ENCODE measurements at regions not wholly inside any gene's neighbourhood (a gene's known extent, or its start where the extent isn't known, plus 50 kb on each side); places are given as distances from the start of the nearest gene placed in this dataset.

DNA sequence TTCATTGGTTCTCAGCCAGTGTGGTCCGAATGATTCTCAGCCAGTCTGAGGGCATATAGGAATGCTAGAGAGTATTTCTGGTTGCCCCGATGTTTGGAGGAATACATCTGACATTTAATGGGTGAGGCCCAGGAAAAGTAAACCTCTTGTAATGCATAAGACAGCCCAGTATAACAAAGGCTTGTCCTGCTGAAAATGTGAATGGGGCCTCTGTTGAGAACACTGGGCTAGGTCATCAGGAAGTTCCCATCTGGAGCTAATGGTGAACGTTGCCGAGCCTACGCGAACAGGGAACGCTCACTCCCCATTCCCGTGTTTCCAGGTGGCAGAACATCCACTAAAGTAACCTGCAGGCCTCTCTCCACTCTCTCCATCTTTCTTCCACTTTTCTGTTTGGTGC is 132.0 kb upstream of the CLNK start:
- DNase-seq (ENCODE audit: extremely low spot score) = no peak
- CTCF ChIA-PET = no interaction called here
- TF ChIP-seq FOXM1 (IDR thresholded peaks at IDR 0.05; ENCODE audit: borderline replicate concordance) = no peak
- POLR2A ChIA-PET = no interaction called here

- DNase-seq (ENCODE audit: extremely low spot score) = no peak
- ChIA-PET POLR2A (no interaction called here), CTCF (no interaction called here)
- TF ChIP-seq ELF4 (IDR thresholded peaks at IDR 0.05) (no peak), FOXA1 (IDR thresholded peaks at IDR 0.05) (no peak), TARDBP (IDR thresholded peaks at IDR 0.05) (no peak), L3MBTL2 (conservative IDR thresholded peaks at IDR 0.05) (no peak), HDGF (IDR thresholded peaks at IDR 0.05; ENCODE audit: borderline replicate concordance) (no peak), PKNOX1 (IDR thresholded peaks at IDR 0.05) (no peak), FOXK2 (IDR thresholded peaks at IDR 0.05) (no peak), ARNT (IDR thresholded peaks at IDR 0.05) (no peak), LEF1 (IDR thresholded peaks at IDR 0.05; ENCODE audit: borderline replicate concordance) (no peak), NFRKB (IDR thresholded peaks at IDR 0.05) (no peak), SUZ12 (IDR thresholded peaks at IDR 0.05) (no peak), SP1 (IDR thresholded peaks at IDR 0.05) (no peak), CTBP1 (IDR thresholded peaks at IDR 0.05; ENCODE audit: borderline replicate concordance) (no peak), BHLHE40 (IDR thresholded peaks at IDR 0.05; ENCODE audit: borderline replicate concordance) (no peak), ZNF384 (IDR thresholded peaks at IDR 0.05) (no peak), FOXM1 (IDR thresholded peaks at IDR 0.05; ENCODE audit: borderline replicate concordance) (no peak)
These were observed 127.4 kb upstream of the CLNK start for GRCh38 chr4:10811991-10812390.

DNA sequence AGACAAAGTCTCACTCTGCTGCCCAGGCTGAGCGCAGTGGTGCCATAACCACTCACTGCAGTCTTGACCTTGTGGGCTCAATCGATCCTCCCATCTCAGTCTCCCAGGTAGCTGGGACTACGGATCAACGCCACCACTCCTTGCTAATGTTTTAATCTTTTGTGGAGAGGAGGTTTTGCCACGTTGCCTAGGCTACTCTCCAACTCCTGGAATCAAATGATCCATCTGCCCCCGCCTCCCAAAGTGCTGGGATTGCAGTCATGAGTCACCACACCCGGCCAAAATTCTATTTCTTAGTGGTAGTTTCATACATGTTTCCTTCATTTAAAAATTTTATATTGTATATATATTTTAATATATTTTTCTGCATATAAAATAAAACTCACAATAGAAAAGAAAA is 125.8 kb upstream of the CLNK start:
- DNase-seq (ENCODE audit: extremely low spot score) = no peak
- TF ChIP-seq FOXA1 (IDR thresholded peaks at IDR 0.05) (no peak), CTBP1 (IDR thresholded peaks at IDR 0.05; ENCODE audit: borderline replicate concordance) (no peak), LEF1 (IDR thresholded peaks at IDR 0.05; ENCODE audit: borderline replicate concordance) (no peak), FOXK2 (IDR thresholded peaks at IDR 0.05) (no peak), ELF4 (IDR thresholded peaks at IDR 0.05) (no peak), SUZ12 (IDR thresholded peaks at IDR 0.05) (no peak), BHLHE40 (IDR thresholded peaks at IDR 0.05; ENCODE audit: borderline replicate concordance) (no peak), SP1 (IDR thresholded peaks at IDR 0.05) (no peak), ARNT (IDR thresholded peaks at IDR 0.05) (no peak), NFRKB (IDR thresholded peaks at IDR 0.05) (no peak), TARDBP (IDR thresholded peaks at IDR 0.05) (no peak), L3MBTL2 (conservative IDR thresholded peaks at IDR 0.05) (no peak), ZNF384 (IDR thresholded peaks at IDR 0.05) (no peak), HDGF (IDR thresholded peaks at IDR 0.05; ENCODE audit: borderline replicate concordance) (no peak), FOXM1 (IDR thresholded peaks at IDR 0.05; ENCODE audit: borderline replicate concordance) (no peak), PKNOX1 (IDR thresholded peaks at IDR 0.05) (no peak)
- ChIA-PET CTCF (no interaction called here), POLR2A (no interaction called here)

GRCh38 chr4:10809905-10810304 is 125.3 kb upstream of the CLNK start:
- DNase-seq (ENCODE audit: extremely low spot score) = no peak
- CTCF ChIA-PET = no interaction called here
- TF ChIP-seq SP1 (IDR thresholded peaks at IDR 0.05) (no peak), BHLHE40 (IDR thresholded peaks at IDR 0.05; ENCODE audit: borderline replicate concordance) (no peak), CTBP1 (IDR thresholded peaks at IDR 0.05; ENCODE audit: borderline replicate concordance) (no peak), FOXM1 (IDR thresholded peaks at IDR 0.05; ENCODE audit: borderline replicate concordance) (no peak)
- POLR2A ChIA-PET = no interaction called here

DNA sequence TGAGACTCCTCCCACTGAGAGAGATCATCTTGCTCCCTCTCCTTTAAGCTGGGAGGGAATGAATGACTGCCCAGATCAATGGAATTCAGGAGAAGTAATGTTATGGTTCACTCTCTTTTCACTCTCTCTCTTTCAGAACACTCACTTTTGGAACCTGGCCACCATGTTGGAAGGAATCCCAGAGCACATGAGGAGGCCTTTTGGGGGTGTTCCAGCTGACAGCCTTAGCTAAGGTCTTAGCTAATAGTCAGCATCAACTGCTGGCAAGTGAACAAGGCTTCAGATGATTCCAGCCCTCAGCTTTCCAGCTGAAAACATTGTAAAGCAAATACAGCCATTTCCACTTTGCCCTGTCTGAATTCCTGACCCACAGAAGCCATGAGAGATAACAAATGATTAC is 124.0 kb upstream of the CLNK start:
- DNase-seq (ENCODE audit: extremely low spot score) = no peak
- ChIA-PET CTCF (no interaction called here), POLR2A (no interaction called here)
- TF ChIP-seq ZNF384 (IDR thresholded peaks at IDR 0.05) (no peak), HDGF (IDR thresholded peaks at IDR 0.05; ENCODE audit: borderline replicate concordance) (no peak), CTBP1 (IDR thresholded peaks at IDR 0.05; ENCODE audit: borderline replicate concordance) (no peak), SUZ12 (IDR thresholded peaks at IDR 0.05) (no peak), NFRKB (IDR thresholded peaks at IDR 0.05) (no peak), SP1 (IDR thresholded peaks at IDR 0.05) (no peak), FOXM1 (IDR thresholded peaks at IDR 0.05; ENCODE audit: borderline replicate concordance) (no peak), ELF4 (IDR thresholded peaks at IDR 0.05) (no peak)

- TF ChIP-seq L3MBTL2 (conservative IDR thresholded peaks at IDR 0.05) (no peak), FOXA1 (IDR thresholded peaks at IDR 0.05) (no peak), BHLHE40 (IDR thresholded peaks at IDR 0.05; ENCODE audit: borderline replicate concordance) (no peak), SUZ12 (IDR thresholded peaks at IDR 0.05) (no peak), FOXM1 (IDR thresholded peaks at IDR 0.05; ENCODE audit: borderline replicate concordance) (no peak), TARDBP (IDR thresholded peaks at IDR 0.05) (no peak), CTBP1 (IDR thresholded peaks at IDR 0.05; ENCODE audit: borderline replicate concordance) (no peak), ZNF384 (IDR thresholded peaks at IDR 0.05) (no peak), FOXK2 (IDR thresholded peaks at IDR 0.05) (no peak), NFRKB (IDR thresholded peaks at IDR 0.05) (no peak), ELF4 (IDR thresholded peaks at IDR 0.05) (no peak), LEF1 (IDR thresholded peaks at IDR 0.05; ENCODE audit: borderline replicate concordance) (no peak)
- CTCF ChIA-PET = no interaction called here
- POLR2A ChIA-PET = no interaction called here
- no peak for DNase-seq (ENCODE audit: extremely low spot score)
These were observed 122.5 kb upstream of the CLNK start for GRCh38 chr4:10806953-10807645.

DNA sequence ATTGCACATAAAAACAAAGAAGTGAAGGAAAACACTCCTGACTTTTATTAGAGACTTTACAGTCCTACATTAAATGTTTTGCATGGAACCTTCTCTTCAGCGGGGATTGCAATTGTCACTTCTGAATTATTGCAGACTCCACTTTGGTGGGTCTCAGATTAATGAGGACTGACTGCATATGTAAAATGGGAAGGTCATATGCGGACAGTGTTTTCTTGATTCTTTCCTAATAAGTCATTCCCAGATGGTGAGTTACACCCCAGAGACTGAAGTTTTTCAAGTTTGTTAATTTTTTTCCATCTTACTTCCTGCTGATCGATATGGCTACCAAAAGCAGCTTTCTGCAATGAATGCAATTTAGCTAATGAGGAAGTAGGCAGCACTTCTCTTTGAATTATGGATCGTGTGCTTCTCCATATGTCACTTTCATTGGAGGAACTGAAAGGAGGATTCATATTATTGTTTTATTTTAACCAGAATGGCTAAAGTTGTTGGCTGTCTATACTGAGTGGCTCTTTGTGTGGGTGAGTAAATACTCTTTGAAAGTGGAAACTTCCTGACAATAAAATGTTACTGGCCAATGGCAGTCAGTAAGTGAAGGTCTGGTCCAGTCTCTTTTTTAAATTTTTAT is 119.3 kb upstream of the CLNK start:
- ChIA-PET POLR2A (no interaction called here), CTCF (no interaction called here)
- TF ChIP-seq FOXK2 (IDR thresholded peaks at IDR 0.05) (no peak), CTBP1 (IDR thresholded peaks at IDR 0.05; ENCODE audit: borderline replicate concordance) (no peak), ELF4 (IDR thresholded peaks at IDR 0.05) (no peak), ARNT (IDR thresholded peaks at IDR 0.05) (no peak), HDGF (IDR thresholded peaks at IDR 0.05; ENCODE audit: borderline replicate concordance) (no peak), FOXM1 (IDR thresholded peaks at IDR 0.05; ENCODE audit: borderline replicate concordance) (no peak), ZNF384 (IDR thresholded peaks at IDR 0.05) (no peak), L3MBTL2 (conservative IDR thresholded peaks at IDR 0.05) (no peak), SP1 (IDR thresholded peaks at IDR 0.05) (no peak), NFRKB (IDR thresholded peaks at IDR 0.05) (no peak), LEF1 (IDR thresholded peaks at IDR 0.05; ENCODE audit: borderline replicate concordance) (no peak), FOXA1 (IDR thresholded peaks at IDR 0.05) (no peak)
- no peak for DNase-seq (ENCODE audit: extremely low spot score)

All from HEK293T (cell line).